GM12874 (cell line): ENCODE measurements at regions not wholly inside any gene's neighbourhood (a gene's known extent, or its start where the extent isn't known, plus 50 kb on each side); places are given as distances from the start of the nearest gene placed in this dataset.

Experiments
- CTCF ChIP-seq: IDR thresholded peaks from 2 replicates; pipeline ENCODE4 v1.5.1; 2011; ENCODE audit warnings: low read depth, mild to moderate bottlenecking, control low read depth, low read length, moderate library complexity; ENCODE audit not compliant: insufficient read depth

GRCh38 chr10:30765022-30765615 lies 135.6 kb upstream of the LYZL2 start:
- no peak for TF ChIP-seq CTCF

GRCh38 chr10:30763918-30764317 lies 134.4 kb upstream of the LYZL2 start:
- no peak for TF ChIP-seq CTCF

- TF ChIP-seq CTCF, result no peak
Measured at GRCh38 chr10:30762620-30763019, 133.1 kb upstream of the LYZL2 start.

- TF ChIP-seq CTCF, result no peak
Measured at GRCh38 chr10:30759423-30759822, 129.9 kb upstream of the LYZL2 start.

- no peak for TF ChIP-seq CTCF
Measured at GRCh38 chr10:30758338-30758737, 128.8 kb upstream of the LYZL2 start.

GRCh38 chr10:30756896-30757295 lies 127.3 kb upstream of the LYZL2 start:
- no peak for TF ChIP-seq CTCF

GRCh38 chr10:30756151-30756550 lies 126.6 kb upstream of the LYZL2 start:
- TF ChIP-seq CTCF, result no peak
